22Rv1 (cell line): ENCODE measurements at regions not wholly inside any gene's neighbourhood (a gene's known extent, or its start where the extent isn't known, plus 50 kb on each side); places are given as distances from the start of the nearest gene placed in this dataset.

Source experiments
- ZFX ChIP-seq: fragments of 450-650 bp; IDR thresholded peaks from 2 replicates; pipeline ENCODE4 v1.6.1; 2017; ENCODE audit warnings: antibody characterized with exemption, borderline replicate concordance
- TF ChIP-seq, protein P1 (sequence below): fragments of 450-650 bp; IDR thresholded peaks from 2 replicates; pipeline ENCODE4 v1.5.1; 2017; ENCODE audit warnings: mild to moderate bottlenecking

DNA sequence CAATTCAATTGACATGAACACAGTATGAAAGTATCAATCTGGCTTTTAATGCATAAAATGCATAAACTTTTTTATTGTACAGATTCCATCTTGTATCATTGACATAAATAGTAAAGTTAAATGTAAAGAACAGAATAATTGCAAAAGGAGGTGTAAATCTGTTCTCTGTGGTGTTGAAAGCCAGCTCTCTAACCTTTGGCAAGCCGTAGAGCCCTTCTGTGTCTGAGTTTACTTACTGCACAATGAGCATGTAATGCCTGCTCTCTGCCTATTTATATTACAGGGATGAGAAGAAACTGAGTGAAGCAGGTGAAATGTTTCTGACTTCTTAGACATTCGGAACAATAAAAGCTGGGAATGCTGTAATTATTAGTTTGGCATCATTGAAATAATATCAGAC, 389.3 kb upstream of the EPHA5 start:
- TF ChIP-seq, protein P1, sequence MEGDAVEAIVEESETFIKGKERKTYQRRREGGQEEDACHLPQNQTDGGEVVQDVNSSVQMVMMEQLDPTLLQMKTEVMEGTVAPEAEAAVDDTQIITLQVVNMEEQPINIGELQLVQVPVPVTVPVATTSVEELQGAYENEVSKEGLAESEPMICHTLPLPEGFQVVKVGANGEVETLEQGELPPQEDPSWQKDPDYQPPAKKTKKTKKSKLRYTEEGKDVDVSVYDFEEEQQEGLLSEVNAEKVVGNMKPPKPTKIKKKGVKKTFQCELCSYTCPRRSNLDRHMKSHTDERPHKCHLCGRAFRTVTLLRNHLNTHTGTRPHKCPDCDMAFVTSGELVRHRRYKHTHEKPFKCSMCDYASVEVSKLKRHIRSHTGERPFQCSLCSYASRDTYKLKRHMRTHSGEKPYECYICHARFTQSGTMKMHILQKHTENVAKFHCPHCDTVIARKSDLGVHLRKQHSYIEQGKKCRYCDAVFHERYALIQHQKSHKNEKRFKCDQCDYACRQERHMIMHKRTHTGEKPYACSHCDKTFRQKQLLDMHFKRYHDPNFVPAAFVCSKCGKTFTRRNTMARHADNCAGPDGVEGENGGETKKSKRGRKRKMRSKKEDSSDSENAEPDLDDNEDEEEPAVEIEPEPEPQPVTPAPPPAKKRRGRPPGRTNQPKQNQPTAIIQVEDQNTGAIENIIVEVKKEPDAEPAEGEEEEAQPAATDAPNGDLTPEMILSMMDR, result no peak
- TF ChIP-seq ZFX, result no peak
